ENCODE measurements at regions not wholly inside any gene's neighbourhood (a gene's known extent, or its start where the extent isn't known, plus 50 kb on each side); places are given as distances from the start of the nearest gene placed in this dataset.

DNA sequence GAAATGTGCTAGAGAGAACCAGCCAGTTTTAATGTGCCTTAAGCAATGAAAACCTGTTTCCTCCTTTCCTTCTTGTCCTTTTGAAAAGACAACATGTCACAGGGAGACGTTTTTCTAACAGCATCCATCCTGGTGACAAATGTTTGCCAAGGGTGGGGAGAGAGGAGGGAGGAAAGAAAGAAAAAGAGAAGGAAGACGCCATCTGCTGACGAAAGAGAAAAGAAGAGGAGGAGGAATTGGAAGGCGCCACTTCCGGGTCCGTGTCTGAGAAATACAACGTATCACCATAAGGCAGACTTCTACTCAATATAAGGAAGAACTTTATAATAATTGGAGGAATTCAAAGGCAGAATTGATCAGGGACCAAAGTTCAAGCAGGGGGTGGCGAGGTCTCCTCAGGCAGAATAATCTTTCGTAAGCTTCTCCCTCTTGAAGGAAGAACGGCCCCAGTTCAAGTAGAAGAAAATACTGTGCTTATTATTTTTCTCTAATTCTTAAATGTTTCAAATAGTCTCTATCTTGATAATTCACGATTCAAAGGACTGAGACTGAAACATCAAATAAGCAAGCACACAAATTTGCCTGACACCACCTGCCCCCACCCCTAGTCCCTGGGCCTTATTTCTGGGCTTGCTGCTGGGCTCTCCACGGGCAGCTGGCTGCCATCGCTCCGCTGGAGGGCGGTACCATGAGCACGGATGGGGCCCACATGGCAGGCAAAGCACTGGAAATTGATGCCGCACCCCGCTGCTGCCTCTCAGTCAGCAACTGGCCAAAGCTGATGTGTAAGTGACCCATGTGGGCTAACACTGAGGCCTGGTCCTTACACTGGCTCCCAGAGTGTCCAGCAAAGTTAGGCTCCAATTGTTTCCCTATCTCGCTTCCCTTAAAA is 273.7 kb upstream of the KLF14 start:
- H3K27me3 ChIP-seq = no peaks in the 10 kb centered on the region
- peaks cover 46 to 79% (median 68%) of the 10 kb centered on the region in 4 donors for H3K4me1 ChIP-seq
- intact Hi-C loops (cut with DNase I) = loop anchor here (5.0 kb wide), 1 partner anchor 110 kb away; no protein-coding TSS in a partner anchor
- H3K4me3 ChIP-seq = peak overlapping the region in 1 of 4 donors; percentile 1
- DNase-seq (ENCODE audit: extremely low spot score) = no peak
- no peaks in the 10 kb centered on the region for H3K9me3 ChIP-seq
- peaks cover 0 to 9% (median 0%) of the 10 kb centered on the region in 4 donors for H3K36me3 ChIP-seq
- peak; percentile 16 to 36 for TF ChIP-seq POLR2AphosphoS5 (IDR thresholded peaks at IDR 0.05)
- TF ChIP-seq, protein P1, sequence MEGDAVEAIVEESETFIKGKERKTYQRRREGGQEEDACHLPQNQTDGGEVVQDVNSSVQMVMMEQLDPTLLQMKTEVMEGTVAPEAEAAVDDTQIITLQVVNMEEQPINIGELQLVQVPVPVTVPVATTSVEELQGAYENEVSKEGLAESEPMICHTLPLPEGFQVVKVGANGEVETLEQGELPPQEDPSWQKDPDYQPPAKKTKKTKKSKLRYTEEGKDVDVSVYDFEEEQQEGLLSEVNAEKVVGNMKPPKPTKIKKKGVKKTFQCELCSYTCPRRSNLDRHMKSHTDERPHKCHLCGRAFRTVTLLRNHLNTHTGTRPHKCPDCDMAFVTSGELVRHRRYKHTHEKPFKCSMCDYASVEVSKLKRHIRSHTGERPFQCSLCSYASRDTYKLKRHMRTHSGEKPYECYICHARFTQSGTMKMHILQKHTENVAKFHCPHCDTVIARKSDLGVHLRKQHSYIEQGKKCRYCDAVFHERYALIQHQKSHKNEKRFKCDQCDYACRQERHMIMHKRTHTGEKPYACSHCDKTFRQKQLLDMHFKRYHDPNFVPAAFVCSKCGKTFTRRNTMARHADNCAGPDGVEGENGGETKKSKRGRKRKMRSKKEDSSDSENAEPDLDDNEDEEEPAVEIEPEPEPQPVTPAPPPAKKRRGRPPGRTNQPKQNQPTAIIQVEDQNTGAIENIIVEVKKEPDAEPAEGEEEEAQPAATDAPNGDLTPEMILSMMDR (IDR thresholded peaks at IDR 0.05) = peak; percentile 63 to 74 (median 63)
- no peak for TF ChIP-seq EP300 (IDR thresholded peaks at IDR 0.05)
- no peak for TF ChIP-seq POLR2A (IDR thresholded peaks at IDR 0.05; ENCODE audit: low read depth)
- H3K27ac ChIP-seq (replicated peaks in 1 of 4) = peak overlapping the region; percentile 72 to 83 (median 77)
- 44% methylated on average over 19 of the region's 19 CpGs for WGBS

DNA sequence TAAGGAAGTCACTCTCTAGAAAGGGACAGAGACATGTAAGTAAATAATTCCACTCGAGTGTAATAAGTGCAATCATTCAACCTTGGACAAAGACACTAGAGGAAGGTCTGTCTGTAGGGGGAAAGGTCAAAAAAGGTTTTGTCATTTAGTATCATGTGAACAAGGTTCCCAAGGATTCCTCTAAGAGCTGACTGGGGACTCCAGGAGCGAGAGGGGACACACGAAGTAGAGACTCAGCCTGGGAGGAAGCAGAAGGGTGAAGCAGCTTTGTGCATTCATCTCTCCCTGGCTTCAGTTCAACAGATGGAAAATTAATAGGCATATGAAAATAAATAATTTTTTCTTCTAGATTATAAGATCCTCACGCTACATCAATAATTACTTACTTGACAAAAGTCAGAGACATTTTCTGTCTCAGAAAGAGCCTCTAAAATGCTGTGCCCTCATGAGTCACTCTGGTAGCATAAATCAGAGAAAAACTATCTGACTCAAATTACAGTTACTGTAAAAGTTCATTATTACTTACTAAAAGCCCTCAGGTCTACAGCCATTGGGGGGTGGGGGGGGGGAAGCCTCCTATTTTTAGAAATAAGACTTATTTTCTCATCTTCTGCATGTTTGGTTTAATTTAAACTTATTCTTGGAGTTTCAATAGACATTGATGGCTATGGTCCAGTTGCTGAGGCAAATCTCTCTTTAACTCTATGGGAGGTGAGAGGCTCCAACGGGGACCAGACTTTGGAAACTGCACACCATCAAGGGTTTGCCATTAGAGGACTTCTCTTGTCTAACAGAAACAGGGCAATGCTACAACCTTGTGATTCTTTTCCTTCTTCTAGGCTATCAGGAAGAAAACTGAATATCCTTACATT is 275.1 kb upstream of the KLF14 start:
- Histone ChIP-seq H3K9me3 (no peaks in the 10 kb centered on the region), H3K4me1 (peaks cover 60 to 93% (median 82%) of the 10 kb centered on the region in 4 donors), H3K4me3 (no peak overlapping the region), H3K27ac (replicated peaks in 1 of 4) (peak overlapping the region; percentile 72 to 83 (median 77)), H3K36me3 (peaks cover 0 to 9% (median 0%) of the 10 kb centered on the region in 4 donors), H3K27me3 (no peaks in the 10 kb centered on the region)
- no peak for DNase-seq (ENCODE audit: extremely low spot score)
- intact Hi-C loops (cut with DNase I) = loop anchor here (5.0 kb wide), 1 partner anchor 112 kb away; no protein-coding TSS in a partner anchor
- TF ChIP-seq POLR2A (IDR thresholded peaks at IDR 0.05; ENCODE audit: low read depth) (no peak), EP300 (IDR thresholded peaks at IDR 0.05) (no peak), POLR2AphosphoS5 (IDR thresholded peaks at IDR 0.05) (no peak)
- TF ChIP-seq, protein P1 (IDR thresholded peaks at IDR 0.05) = no peak
- 34% methylated on average over 5 of the region's 5 CpGs for WGBS

DNA sequence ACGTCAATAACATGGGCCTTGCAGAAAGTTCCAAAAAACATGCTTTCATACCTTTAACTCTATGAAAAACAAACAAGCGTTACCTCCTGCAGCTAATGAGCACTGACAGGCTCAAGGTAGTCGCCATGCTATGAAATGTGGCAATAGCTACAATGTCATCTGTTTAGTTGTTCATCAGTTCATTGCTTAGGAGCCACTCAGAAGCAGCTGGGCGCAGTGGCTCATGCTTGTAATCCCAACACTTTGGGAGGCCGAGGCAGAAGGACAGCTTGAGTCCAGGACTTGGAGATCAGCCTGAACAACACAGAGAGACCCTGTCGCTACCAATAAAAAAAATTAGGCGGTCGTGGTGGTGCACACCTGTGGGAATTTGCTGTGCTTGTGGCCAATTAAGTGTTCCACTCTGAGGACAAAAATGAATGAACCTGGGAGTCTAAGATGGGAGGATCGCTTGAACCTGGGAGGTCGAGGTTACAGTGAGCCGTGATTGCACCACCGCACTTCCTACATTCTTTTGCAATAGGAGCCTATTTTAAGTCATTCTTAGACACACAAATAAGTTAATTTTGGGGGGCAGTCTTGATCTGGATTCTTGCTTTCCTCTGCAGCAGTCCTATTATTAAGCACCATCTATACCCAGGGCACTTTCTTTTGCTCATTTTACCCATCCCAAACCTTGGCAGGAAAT is 276.2 kb upstream of the KLF14 start:
- peak overlapping the region; percentile 67 to 83 (median 77) for H3K27ac ChIP-seq (replicated peaks in 1 of 4)
- TF ChIP-seq EP300 (IDR thresholded peaks at IDR 0.05) = no peak
- TF ChIP-seq, protein P1 (IDR thresholded peaks at IDR 0.05) = no peak
- TF ChIP-seq POLR2AphosphoS5 (IDR thresholded peaks at IDR 0.05) = no peak
- no peak for TF ChIP-seq POLR2A (IDR thresholded peaks at IDR 0.05; ENCODE audit: low read depth)
- no peak overlapping the region for H3K4me3 ChIP-seq
- H3K27me3 ChIP-seq = no peaks in the 10 kb centered on the region
- peaks cover 66 to 93% (median 88%) of the 10 kb centered on the region in 4 donors for H3K4me1 ChIP-seq
- H3K36me3 ChIP-seq = peaks cover 0 to 4% (median 0%) of the 10 kb centered on the region in 4 donors
- H3K9me3 ChIP-seq = no peaks in the 10 kb centered on the region
- DNase-seq (ENCODE audit: extremely low spot score) = no peak
- 92% methylated on average over 9 of the region's 12 CpGs for WGBS
- intact Hi-C loops (cut with DNase I) = no loop called here

DNA sequence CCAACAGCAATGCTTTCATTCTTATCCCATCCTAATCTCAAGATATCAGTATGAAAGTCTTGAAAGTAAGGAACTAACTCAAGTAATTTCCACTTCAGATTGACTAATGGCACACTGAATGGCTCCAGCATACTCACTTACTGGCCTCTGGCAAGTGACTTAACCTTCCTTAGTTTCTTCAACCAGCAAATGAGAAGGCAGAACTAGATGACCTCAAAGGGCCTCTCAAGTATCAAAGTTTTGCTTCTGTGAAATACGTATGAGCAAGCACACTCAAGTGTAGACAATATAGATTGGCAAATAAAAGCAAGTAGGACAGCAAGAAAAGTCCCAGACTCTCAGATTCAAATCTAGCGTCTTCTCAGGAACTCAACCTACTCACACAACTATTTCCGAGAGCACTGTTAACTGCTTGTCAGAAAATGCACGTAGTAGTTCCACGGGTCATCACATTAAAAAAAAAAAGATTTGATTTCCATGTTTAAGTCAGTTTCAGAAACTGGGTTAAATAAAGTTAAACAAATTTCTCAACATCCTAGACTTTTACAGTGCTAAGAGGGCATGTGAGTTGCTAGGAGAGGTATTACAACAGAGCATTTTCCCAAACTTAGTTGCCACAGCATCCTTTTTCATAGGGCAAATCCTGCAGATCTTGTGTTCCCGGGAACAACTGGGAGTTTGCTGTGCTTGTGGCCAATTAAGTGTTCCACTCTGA is 276.9 kb upstream of the KLF14 start:
- peak overlapping the region; percentile 67 to 83 (median 77) for H3K27ac ChIP-seq (replicated peaks in 1 of 4)
- no peaks in the 10 kb centered on the region for H3K36me3 ChIP-seq
- peaks cover 73 to 97% (median 95%) of the 10 kb centered on the region in 4 donors for H3K4me1 ChIP-seq
- TF ChIP-seq POLR2AphosphoS5 (IDR thresholded peaks at IDR 0.05) (no peak), POLR2A (IDR thresholded peaks at IDR 0.05; ENCODE audit: low read depth) (no peak), EP300 (IDR thresholded peaks at IDR 0.05) (no peak)
- TF ChIP-seq, protein P1 (IDR thresholded peaks at IDR 0.05) = no peak
- intact Hi-C loops (cut with DNase I) = no loop called here
- H3K9me3 ChIP-seq = no peaks in the 10 kb centered on the region
- H3K27me3 ChIP-seq = no peaks in the 10 kb centered on the region
- H3K4me3 ChIP-seq = no peak overlapping the region
- no peak for DNase-seq (ENCODE audit: extremely low spot score)
- WGBS = 66% methylated on average over 6 of the region's 6 CpGs

All from esophagus muscularis mucosa (tissue), 4 donors.